Left cardiac atrium (tissue), 4 donors: ENCODE measurements at regions not wholly inside any gene's neighbourhood (a gene's known extent, or its start where the extent isn't known, plus 50 kb on each side); places are given as distances from the start of the nearest gene placed in this dataset.
"Not testable (repeated sequence)": the region's sequence is repeated elsewhere in the genome, so short reads cannot be mapped to it uniquely, and the experiment has no call there.

Experiments
- ATAC-seq, 2 donors: fragments of 200-7000 bp; cut with Tn5 transposase; one replicate each; pipeline ENCODE4 v1.9.1; 2020; ENCODE audit warnings: mild to moderate bottlenecking in 2 of 2, moderate library complexity in 2 of 2
- DNase-seq: peaks from one replicate; pipeline ENCODE4 v3.0.0-alpha.2; 2020
- intact Hi-C, 2 donors: fragments of 100-400 bp; cut with DNase I; formaldehyde crosslinking; loops; one replicate each; pipeline versions ENCODE4 v1.14.1 to v1.15.1; 2022 to 2023
- donor health status: DM: no; HTN: yes; CAD: no.
- donor health status: DM: no; HTN: yes; CAD: no; lungs with severe emphysema.
- donor health status: DM: yes; HTN: yes; CAD: no.
- donor health status: Dilated cardiomyopathy.

DNA sequence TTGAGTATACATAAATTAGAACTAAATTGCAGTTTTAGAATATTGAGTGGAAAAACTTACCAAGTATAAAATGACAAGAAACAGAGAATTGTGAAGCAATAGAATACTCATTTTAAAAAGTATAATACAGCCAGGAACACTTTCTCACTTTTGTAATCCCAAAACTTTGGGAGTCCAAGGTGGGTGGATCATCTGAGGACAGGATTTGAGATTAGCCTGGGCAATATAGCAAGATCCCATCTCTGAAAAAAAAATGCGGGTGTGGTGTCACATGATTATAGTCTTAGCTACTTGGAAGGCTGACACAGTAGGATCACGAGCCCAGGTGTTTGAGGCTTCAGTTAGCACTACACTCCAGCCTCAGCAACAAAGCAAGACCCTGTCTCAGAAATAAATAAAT lies 440.9 kb upstream of the POT1 start:
- intact Hi-C loops: no loop called here
- DNase-seq: no peak
- ATAC-seq: no peak

DNA sequence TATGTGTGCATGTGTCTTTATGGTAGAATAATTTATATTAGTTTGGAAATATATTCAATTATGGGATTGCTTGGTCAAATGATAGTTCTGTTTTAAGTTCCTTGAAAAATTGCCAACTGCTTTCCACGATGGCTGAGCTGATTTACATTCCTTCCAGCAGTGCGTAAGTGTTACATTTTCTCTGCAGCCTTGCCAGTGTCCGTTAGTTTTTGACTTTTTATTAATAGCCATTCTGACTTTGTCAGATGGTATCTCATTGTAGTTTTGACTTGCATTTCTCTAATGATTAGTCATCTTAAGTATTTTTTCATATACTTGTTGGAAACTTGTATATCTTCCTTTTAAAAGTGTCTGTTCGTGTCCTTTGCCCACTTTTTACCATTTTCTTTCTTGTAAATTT lies 434.2 kb upstream of the POT1 start:
- ATAC-seq: no peak
- DNase-seq: no peak
- intact Hi-C loops: no loop called here

DNA sequence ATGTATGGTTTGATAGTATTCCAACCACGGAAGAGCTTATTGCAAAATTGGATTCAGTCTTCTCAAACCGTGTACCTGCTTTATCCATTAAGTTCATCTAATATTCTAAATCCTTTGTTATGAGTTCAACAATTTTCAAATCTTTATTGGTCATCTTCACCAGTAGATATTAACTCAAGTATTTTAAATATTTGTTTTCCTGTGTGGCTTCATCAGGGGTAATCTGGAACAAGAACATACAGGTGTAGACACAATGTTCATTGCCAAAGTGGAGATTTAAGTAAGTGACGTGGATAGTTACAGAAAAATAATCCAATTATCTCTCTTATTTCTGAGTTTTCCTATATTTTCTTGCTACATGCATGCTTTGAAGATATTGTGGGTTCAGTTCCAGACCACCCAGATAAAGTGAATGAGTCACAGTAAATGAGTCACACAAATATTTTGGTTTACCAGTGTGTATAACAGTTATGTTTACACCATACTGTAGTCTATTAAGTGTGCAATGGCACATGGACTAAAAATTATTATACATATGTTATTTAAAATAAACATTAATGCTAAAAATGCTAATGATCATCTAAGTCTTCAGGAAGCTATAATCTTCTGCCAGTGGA lies 429.0 kb upstream of the POT1 start:
- intact Hi-C loops: no loop called here
- ATAC-seq (no peak), DNase-seq (no peak)

DNA sequence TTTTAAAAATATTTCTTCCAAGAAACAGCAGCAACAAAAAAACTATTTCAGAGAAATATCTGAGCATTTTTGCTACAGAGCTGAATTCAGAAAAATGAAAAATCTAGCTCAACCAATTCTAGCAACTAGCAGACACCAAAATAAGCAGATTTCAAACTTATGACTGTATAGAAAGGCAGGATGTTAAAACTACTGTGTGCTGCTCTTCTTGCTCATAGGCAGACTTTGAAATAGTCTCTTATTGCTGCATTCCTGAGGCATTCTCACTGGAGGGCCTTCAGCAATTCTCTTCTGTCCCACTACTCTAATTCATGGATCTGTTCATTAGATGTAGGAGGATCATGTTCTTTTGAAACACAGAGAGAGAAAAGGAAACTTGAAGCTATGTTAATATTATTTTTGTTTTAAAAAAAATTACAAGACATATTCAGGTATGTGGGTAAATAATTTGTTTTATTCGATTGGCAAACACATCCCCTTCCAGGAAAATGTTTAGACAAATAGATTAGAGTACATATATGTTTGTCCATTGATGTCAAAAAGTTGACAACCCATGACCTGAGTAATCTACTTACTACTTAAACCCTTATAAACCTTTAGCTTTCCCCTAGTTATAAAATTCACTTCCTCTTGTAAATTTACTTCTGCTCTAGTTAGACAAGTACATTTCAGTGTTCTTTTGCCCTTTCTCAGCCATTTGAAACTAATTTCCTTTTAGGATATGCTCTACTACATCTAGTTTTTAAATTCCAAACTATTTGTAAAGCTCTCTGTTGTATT lies 428.2 kb upstream of the POT1 start:
- intact Hi-C loops: no loop called here
- ATAC-seq (no peak), DNase-seq (no peak)

DNA sequence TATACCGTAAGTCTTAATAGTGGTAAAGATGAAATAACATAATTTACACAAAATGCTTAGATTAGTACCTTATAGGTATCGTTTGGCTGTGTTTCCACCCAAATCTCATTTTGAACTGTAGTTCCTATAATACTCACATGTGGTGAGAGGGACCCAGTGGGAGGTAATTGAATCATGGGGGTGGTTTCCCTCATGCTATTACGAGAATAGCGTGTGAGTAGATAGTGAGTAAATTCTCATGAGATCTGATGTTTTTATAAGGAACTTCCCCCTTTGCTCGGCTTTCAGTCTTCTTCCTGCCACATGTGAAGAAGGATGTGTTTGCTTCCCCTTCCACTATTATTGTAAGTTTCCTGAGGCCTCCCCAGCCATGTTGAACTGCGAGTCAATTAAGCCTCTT lies 426.3 kb upstream of the POT1 start:
- ATAC-seq: no peak
- intact Hi-C loops: no loop called here

DNA sequence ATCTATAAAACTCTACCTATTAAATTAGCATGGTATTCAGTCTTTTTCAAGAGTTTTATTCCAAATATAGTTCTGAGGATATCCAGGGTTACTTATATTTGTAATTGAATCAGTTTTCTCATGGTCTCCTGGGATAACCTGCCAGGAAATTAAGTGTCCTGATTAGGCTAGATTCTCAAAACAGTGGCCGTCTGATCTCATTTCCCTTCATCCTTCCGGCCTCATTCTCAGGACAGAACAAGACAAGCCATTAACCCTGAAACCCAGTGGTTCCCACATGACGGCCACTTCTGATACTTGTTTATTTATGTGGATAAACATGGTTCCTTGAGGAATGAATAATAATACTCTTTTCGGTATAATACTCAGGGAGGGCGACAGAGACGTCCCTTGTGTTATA lies 417.6 kb upstream of the POT1 start:
- intact Hi-C loops: no loop called here
- ATAC-seq (no peak), DNase-seq (no peak)

More for the DNA sequence above, 426.3 kb upstream of the POT1 start:
- no peak for DNase-seq

DNA sequence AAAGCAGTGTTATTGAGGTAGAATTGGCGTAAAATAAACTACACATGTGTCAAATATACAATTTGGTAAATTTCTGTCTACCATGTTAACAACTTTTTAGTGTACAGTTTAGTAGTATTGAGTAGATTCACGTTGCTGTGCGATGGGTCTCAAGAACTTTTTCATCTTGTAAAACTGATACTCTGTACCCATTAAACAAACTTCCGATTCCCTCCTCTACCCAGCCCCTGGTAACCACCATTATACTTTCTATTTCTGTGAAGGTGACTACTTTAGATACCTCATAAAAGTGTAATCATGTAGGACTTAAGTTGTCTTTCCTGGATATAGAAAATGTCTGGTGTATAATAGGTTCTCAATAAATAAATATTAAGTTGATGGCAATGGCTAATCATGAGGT lies 408.5 kb upstream of the POT1 start:
- ATAC-seq: no peak
- intact Hi-C loops: no loop called here
- no peak for DNase-seq

DNA sequence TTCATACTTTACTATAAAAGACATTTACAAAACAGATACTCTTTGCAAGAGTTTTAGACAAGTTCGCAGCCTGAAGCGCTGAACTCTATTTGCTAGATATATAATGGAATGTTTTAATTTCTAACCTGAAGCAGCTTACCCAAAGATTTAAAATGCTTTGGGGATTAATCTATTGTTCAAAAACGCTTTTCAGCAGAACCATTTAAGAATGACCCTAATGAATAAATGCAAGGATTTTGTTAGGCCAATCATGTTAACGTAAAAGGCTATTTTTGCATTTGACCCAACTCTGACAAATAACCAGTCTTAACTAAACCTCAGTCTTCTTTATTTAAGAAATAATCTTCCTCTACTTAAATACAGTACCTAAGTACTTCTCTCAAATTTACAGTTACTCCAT lies 406.7 kb upstream of the POT1 start:
- DNase-seq (no peak), ATAC-seq (no peak)
- intact Hi-C loops: no loop called here

DNA sequence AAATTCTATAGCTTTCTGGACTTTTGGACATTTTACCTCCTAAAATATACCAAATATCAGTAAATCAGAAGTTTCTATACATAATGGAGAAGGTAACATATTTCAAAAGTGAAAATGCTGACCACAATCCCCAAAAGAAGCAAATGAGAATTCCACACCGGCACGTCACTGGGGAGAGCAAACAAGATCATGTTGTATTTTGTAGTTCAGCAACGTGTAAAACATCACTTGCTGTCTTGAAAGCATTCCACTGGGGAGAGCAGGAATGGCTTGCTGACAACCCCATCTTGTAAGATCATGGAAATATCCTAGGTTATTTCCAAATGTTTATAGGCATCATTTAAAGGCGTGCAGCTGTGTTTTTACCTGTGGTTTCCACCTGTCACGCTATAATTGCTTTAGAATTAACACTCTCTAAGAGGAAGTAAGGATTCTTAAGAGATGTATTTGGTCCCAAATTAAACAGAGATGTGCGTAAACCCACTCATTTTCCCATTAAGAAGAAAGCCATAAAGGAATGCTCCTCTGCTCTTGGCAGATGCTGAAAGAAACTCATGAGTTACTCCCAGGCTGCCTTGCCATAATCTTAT lies 397.1 kb upstream of the POT1 start:
- ATAC-seq (no peak), DNase-seq (no peak)
- intact Hi-C loops: no loop called here

DNA sequence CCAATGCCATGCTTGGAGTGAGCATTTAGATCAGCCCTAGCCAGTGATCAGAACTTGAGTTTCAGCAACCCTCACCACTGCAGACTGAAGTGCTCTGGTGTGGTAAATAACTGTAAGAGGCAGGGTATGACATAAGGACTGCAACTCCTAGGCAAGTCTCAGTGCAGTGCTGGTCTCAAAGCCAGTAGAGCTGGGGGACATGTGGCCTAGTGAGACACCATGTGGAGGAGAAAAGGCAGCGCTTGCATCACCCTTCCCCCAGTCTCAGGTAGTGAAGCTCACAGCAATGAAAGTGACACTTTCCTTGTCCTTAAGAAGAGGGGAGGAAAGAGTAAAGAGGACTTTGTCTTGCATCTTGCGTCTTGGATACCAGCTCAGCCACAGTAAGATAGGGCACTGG lies 386.8 kb upstream of the POT1 start:
- peak in 1 of 2 donors; percentile 30 for ATAC-seq
- no peak for DNase-seq
- intact Hi-C loops: no loop called here

DNA sequence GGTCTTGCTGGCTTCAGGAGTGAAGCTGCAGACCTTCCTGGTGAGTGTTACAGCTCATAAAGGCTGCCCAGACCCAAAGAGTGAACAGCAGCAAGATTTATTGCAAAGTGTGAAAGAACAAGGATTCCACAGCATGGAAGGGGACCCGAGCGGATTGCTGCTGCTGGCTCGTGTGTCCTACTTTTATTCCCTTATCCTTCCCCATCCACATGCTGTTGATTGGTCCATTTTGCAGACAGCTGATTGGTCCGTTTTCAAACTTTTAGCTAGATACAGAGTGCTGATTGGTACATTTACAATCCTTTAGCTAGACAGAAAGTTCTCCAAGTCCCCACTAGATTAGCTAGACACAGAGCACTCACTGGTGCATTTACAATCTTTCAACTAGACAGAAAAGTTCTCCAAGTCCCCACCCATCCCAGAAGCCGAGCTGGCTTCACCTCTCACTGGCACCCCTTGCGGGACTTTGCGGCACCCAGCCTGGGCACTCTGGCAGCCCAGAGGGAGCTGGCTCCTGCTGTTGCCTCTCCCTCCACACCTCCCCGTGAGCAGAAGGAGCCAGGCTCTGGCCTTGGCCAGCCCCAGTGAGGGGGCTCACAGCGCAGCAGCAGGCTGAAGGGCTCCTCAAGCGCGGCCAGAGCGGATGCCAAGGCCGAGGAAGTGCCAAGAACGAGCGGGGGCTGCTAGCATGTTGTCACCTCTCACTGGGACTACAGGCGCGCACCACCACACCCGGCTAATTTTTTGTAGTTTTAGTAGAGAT lies 369.6 kb upstream of the POT1 start:
- DNase-seq (no peak), ATAC-seq (no peak)
- intact Hi-C loops: no loop called here

DNA sequence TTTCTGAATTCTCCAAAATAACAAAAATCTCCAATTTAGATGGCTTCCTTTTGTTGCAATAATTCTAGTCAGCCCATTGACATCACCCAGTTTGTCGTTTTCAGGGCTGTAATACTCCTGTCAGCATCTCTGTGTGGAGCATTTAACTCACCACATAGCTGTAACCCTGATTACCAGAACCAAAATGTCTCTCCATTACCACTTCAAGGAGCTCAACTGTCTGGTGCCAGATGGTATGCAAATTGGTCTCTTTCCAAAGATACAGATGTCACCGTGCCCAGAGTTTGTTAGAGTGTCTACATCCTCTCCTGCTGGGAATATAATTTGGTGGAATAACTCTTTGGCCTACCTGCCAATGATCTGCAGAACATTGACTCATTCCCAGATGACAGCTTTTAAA lies 350.3 kb upstream of the POT1 start:
- DNase-seq: no peak
- intact Hi-C loops: no loop called here
- ATAC-seq: no peak

DNA sequence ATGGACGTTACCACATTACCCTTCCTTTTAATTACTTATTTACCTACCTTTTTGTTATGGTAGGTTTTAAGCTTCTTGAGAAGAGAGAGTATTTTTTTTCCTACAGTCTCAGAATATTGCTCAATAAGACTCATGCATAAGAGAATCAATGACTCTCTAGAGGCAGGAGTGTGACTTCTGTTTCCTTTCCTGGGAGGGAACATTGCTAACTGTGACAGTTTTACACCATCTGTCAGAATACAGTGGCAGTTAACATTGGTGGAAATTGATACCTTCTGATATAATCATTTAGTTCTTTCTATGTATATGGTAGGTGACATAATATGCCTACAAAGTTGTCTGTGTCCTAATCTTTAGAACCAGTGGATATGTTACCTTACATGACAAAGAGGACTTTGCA lies 348.7 kb upstream of the POT1 start:
- DNase-seq (no peak), ATAC-seq (no peak)
- intact Hi-C loops: no loop called here

DNA sequence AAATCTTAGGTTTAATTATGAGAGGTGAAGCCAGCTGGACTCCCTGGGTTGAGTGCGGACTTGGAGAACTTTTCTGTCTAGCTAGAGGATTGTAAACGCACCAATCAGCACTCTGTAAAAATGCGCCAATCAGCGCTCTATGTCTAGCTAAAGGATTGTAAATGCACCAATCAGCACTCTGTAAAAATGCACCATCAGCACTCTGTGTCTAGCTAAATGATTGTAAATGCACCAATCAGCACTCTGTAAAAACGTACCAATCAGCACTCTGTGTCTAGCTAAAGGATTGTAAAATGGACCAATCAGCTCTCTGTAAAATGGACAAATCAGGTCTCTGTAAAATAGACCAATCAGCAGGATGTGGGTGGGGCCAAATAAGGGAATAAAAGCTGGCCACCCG lies 345.1 kb upstream of the POT1 start:
- DNase-seq, ATAC-seq, intact Hi-C loops: not testable (repeated sequence)

DNA sequence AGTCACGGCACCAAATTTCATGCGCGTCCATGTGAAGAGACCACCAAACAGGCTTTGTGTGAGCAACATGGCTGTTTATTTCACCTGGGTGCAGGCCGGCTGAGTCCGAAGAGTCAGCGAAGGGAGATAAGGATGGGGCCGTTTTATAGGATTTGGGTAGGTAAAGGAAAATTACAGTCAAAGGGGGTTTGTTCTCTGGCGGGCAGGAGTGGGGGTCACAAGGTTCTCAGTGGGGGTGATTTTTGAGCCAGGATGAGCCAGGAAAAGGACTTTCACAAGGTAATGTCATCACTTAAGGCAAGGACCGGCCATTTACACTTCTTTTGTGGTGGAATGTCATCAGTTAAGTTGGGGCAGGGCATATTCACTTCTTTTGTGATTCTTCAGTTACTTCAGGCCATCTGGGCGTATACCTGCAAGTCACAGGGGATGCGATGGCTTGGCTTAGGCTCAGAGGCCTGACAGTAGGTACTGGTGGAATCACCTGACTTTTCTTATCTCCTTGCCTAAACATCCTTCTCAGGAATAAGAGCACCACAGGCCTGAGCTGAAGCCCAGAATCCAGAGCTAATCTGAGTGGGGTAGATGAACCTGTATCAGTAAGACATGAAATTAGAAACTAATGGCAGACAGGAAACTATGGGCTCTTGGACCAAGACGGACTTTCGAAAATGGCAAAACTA lies 334.7 kb upstream of the POT1 start:
- ATAC-seq, DNase-seq, intact Hi-C loops: not testable (repeated sequence)

DNA sequence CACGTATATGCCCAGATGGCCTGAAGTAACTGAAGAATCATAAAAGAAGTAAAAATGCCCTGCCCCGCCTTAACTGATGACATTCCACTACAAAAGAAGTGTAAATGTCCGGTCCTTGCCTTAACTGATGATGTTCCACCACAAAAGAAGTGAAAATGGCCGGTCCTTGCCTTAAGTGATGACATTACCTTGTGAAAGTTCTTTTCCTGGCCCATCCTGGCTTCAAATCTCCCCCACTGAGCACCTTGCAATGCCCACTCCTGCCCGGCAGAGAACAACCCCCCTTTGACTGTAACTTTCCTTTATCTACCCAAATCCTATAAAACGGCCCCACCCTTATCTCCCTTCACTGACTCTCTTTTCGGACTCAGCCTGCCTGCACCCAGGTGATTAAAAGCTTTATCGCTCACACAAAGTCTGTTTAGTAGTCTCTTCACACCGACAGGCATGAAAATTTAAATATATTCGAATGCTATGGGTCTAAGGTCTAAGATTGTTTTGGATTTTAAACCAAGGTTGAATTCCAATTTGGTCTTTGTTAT lies 329.3 kb upstream of the POT1 start:
- intact Hi-C loops, ATAC-seq: not testable (repeated sequence)

DNA sequence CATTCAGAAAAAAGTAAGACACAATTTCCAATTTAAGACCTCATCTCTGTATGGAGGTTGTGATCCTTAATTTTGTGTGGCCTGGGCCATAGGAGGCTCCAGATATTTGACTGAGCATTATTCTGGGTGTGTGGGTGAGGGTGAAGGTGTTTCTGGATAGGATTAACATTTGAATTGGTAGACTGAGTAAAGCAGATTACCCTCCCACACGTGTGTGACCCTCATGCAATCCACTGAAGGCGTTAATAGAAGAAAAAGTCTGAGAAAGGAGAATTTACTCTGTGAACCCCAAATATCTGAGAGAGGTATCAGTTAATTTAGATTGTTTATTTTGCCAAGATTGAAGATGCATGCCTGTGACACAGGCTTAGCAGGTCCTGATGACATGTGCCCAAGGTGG lies 328.0 kb upstream of the POT1 start:
- DNase-seq: no peak
- intact Hi-C loops: no loop called here
- no peak for ATAC-seq

More for the DNA sequence above, 329.3 kb upstream of the POT1 start:
- not testable (repeated sequence) for DNase-seq

DNA sequence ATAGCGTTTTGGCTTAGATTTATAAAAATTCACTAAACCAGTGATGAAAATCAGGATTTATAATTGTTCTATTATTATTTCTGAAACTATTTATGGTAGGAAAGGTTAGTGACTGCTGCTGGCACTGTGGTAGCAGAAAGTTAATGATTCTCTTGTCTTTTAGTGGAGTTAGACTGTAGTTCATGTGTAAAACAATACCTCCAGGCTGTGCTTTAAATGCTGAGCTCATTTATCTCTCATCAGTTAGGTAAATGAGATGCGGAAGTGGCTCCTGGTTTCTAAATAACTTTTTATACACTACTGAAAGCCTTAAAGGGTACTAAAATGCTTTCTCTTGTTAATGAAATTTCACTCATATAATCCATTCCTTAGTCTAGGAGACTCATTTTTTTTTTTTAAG lies 326.8 kb upstream of the POT1 start:
- DNase-seq (no peak), ATAC-seq (no peak)
- intact Hi-C loops: no loop called here

DNA sequence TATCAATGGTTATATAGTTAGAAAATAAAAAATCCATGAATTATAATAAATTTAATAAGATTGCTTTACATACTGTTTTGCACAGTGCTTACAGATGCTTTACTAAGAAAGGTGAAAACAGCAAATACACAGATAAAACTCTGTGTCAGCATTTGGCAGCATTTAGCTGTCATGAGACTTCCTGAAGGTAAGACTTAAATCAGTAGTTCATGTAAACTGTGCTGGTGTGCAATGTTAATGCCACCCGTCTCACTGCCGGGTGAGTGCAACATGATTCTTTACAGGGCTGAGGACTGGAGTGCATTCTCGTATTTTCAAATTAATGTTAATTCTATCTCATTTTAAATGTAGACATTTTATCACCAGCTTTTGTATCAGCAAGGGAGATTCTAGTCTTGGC lies 326.2 kb upstream of the POT1 start:
- intact Hi-C loops: no loop called here
- DNase-seq: no peak
- no peak for ATAC-seq
